ENCODE measurements at regions not wholly inside any gene's neighbourhood (a gene's known extent, or its start where the extent isn't known, plus 50 kb on each side); places are given as distances from the start of the nearest gene placed in this dataset.

DNA sequence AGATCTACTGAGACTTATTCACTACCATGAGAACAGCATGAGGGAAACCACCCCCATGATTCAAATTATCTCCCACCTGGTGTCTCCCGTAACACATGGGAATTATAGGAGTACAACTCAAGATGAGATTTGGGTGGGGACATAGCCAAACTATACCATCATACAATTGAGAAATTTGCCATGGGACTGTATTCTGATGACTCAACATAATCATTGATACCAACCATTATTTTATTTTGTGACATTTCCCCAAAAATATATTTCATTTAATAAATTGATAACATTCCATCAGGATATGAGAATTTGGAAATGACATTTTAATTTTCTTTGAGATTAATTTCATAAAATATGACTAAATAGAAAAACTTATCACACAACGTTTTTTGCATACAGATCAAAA lies 96.6 kb upstream of the MDFIC2 start:
- Histone ChIP-seq H3K27me3 (ENCODE audit: control insufficient read depth, extremely low read depth, insufficient read depth, low read length) (no peaks in the 10 kb centered on the region), H4K20me1 (ENCODE audit: control insufficient read depth, extremely low read depth, insufficient read depth, low read length) (no peaks in the 10 kb centered on the region), H2AFZ (ENCODE audit: control insufficient read depth, low read length) (no peak overlapping the region), H3K9me1 (ENCODE audit: control insufficient read depth, extremely low read depth, insufficient read depth, low read length) (no peaks in the 10 kb centered on the region), H3K9ac (ENCODE audit: control insufficient read depth, extremely low read depth, insufficient read depth, low read length) (no peak overlapping the region), H3K79me2 (ENCODE audit: control insufficient read depth, insufficient read depth, low read length) (no peaks in the 10 kb centered on the region), H3K9me3 (ENCODE audit: control insufficient read depth, low read depth, low read length) (no peaks in the 10 kb centered on the region), H3K4me2 (ENCODE audit: control insufficient read depth, extremely low read depth, insufficient read depth, low read depth, low read length) (no peak overlapping the region), H3K4me3 (ENCODE audit: control insufficient read depth in 2 of 3, extremely low read depth in 1 of 3, insufficient read depth in 2 of 3, low read depth in 1 of 3, low read length in 3 of 3) (no peak overlapping the region), H3K4me1 (ENCODE audit: control insufficient read depth, extremely low read depth, insufficient read depth, low read length) (no peaks in the 10 kb centered on the region), H3K36me3 (ENCODE audit: control insufficient read depth in 2 of 2, extremely low read depth in 1 of 2, insufficient read depth in 2 of 2, low read length in 2 of 2) (no peaks in the 10 kb centered on the region), H3K27ac (ENCODE audit: control insufficient read depth, insufficient read depth, low read length) (no peak overlapping the region)
- dilution Hi-C loops (cut with MboI; ENCODE audit: extremely low pct_ligation_motif_present, low sequenced_read_pairs) = no loop called here
- DNase-seq (ENCODE audit: low read depth, low spot score) = no peak
- TF ChIP-seq, protein P1, sequence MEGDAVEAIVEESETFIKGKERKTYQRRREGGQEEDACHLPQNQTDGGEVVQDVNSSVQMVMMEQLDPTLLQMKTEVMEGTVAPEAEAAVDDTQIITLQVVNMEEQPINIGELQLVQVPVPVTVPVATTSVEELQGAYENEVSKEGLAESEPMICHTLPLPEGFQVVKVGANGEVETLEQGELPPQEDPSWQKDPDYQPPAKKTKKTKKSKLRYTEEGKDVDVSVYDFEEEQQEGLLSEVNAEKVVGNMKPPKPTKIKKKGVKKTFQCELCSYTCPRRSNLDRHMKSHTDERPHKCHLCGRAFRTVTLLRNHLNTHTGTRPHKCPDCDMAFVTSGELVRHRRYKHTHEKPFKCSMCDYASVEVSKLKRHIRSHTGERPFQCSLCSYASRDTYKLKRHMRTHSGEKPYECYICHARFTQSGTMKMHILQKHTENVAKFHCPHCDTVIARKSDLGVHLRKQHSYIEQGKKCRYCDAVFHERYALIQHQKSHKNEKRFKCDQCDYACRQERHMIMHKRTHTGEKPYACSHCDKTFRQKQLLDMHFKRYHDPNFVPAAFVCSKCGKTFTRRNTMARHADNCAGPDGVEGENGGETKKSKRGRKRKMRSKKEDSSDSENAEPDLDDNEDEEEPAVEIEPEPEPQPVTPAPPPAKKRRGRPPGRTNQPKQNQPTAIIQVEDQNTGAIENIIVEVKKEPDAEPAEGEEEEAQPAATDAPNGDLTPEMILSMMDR (optimal IDR thresholded peaks at IDR 0.05 in 1 of 3, IDR thresholded peaks at IDR 0.05 in 1 of 3, conservative IDR thresholded peaks at IDR 0.05 in 1 of 3; ENCODE audit: extremely low read depth in 1 of 3, insufficient read depth in 2 of 3, low read length in 3 of 3) = no peak
- no peak for TF ChIP-seq EZH2 (IDR thresholded peaks at IDR 0.05; ENCODE audit: low read length)
- FAIRE-seq = no peak

DNA sequence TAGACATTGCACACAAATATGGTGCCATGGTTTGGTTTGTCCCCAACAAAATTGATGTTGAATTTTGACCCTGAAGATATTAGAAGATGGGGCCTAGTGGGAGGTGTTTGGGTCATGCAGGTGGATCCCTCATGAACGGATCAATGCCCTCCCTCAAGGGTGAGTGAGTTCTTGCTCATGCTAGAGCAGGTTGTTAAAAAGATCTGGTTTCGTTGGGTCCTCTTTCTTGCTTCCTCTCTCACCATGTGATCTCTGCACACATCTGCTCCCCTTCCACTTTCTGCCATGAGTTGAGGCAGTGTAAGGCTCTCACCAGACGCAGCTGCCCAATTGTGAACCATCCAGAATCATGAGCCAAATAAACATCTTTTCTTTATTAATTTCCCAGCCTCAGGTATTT lies 87.8 kb upstream of the MDFIC2 start:
- no peak overlapping the region for H3K4me3 ChIP-seq (ENCODE audit: control insufficient read depth in 2 of 3, extremely low read depth in 1 of 3, insufficient read depth in 2 of 3, low read depth in 1 of 3, low read length in 3 of 3)
- no peaks in the 10 kb centered on the region for H3K36me3 ChIP-seq (ENCODE audit: control insufficient read depth in 2 of 2, extremely low read depth in 1 of 2, insufficient read depth in 2 of 2, low read length in 2 of 2)
- dilution Hi-C loops (cut with MboI; ENCODE audit: extremely low pct_ligation_motif_present, low sequenced_read_pairs) = no loop called here
- DNase-seq (ENCODE audit: low read depth, low spot score) = no peak
- no peak overlapping the region for H3K27ac ChIP-seq (ENCODE audit: control insufficient read depth, insufficient read depth, low read length)
- no peaks in the 10 kb centered on the region for H3K79me2 ChIP-seq (ENCODE audit: control insufficient read depth, insufficient read depth, low read length)
- no peaks in the 10 kb centered on the region for H4K20me1 ChIP-seq (ENCODE audit: control insufficient read depth, extremely low read depth, insufficient read depth, low read length)
- H2AFZ ChIP-seq (ENCODE audit: control insufficient read depth, low read length) = no peak overlapping the region
- TF ChIP-seq, protein P1 (optimal IDR thresholded peaks at IDR 0.05 in 1 of 3, IDR thresholded peaks at IDR 0.05 in 1 of 3, conservative IDR thresholded peaks at IDR 0.05 in 1 of 3; ENCODE audit: extremely low read depth in 1 of 3, insufficient read depth in 2 of 3, low read length in 3 of 3) = no peak
- TF ChIP-seq EZH2 (IDR thresholded peaks at IDR 0.05; ENCODE audit: low read length) = no peak
- FAIRE-seq = no peak
- no peaks in the 10 kb centered on the region for H3K4me1 ChIP-seq (ENCODE audit: control insufficient read depth, extremely low read depth, insufficient read depth, low read length)
- H3K9ac ChIP-seq (ENCODE audit: control insufficient read depth, extremely low read depth, insufficient read depth, low read length) = no peak overlapping the region
- no peaks in the 10 kb centered on the region for H3K9me3 ChIP-seq (ENCODE audit: control insufficient read depth, low read depth, low read length)
- H3K9me1 ChIP-seq (ENCODE audit: control insufficient read depth, extremely low read depth, insufficient read depth, low read length) = no peaks in the 10 kb centered on the region
- no peak overlapping the region for H3K4me2 ChIP-seq (ENCODE audit: control insufficient read depth, extremely low read depth, insufficient read depth, low read depth, low read length)
- H3K27me3 ChIP-seq (ENCODE audit: control insufficient read depth, extremely low read depth, insufficient read depth, low read length) = no peaks in the 10 kb centered on the region
